Stimulated activated CD8-positive, alpha-beta memory T cell treated with anti-CD3 and anti-CD28 coated beads, Interleukin-2, amount 100 ng/mL, for 48 hours (primary cell): ENCODE measurements at regions not wholly inside any gene's neighbourhood (a gene's known extent, or its start where the extent isn't known, plus 50 kb on each side); places are given as distances from the start of the nearest gene placed in this dataset.

Source experiments
- DNase-seq, 2 donors: peaks; one replicate each; pipeline ENCODE4 v3.0.0-alpha.2; 2020; ENCODE audit warnings: low read depth in 2 of 2

GRCh38 chr6:130766239-130767144 is 60.7 kb upstream of the SMLR1 start:
- no peak for DNase-seq

DNA sequence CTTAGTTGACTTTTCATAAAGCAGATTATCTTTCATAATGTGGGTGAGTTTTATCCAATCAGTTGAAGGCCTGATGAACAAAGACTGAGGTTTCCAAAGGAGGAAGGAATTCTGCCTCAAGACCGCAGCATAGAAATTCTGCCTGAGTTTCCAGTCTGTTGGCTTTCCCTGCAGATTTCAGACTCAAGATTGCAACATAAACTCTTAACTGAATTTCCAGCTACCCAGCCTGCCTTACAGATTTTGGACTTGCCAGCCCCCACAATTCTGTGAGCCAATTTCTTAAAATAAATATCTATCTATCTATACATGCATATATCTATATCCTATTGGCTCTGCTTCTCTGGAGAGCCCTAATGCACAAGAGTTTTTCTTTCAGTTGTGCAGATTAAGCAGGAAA is 57.3 kb upstream of the SMLR1 start:
- DNase-seq, result no peak

- no peak for DNase-seq
Measured at GRCh38 chr6:130771741-130772140, 55.5 kb upstream of the SMLR1 start.

GRCh38 chr6:130773860-130774259 is 53.3 kb upstream of the SMLR1 start:
- no peak for DNase-seq

- DNase-seq, result no peak
Measured at GRCh38 chr6:130775411-130776012, 51.7 kb upstream of the SMLR1 start.

DNA sequence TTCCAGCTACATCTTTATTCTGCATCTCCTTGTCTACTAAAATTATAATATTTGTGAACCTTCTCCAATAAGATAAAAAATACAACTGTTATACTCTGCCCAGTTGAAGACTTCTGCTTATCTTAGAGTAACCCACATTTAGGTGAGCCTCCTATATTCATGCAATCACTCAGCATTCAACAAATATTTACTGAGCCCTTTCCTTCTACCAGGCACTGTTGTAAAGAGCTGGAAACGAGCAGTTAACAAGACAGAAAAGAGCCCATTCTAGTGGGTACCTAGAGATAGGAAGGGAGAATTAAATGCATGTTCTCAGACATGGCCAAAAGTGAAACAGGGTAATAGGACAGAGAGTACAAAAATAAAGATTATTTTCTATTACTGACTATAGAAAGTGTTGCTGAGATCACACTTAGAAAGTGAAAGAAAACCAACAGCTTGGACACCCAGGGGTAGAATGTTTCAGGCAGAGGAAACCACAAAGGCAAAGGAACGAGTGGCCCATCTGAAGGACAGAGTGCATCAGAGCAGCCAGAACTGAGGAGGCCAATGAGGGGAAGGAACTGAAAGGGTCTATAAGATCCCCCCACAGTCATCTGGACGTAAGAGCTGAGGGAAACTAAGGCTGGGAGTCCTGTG is 50.8 kb upstream of the SMLR1 start:
- no peak for DNase-seq
